ENCODE measurements at regions not wholly inside any gene's neighbourhood (a gene's known extent, or its start where the extent isn't known, plus 50 kb on each side); places are given as distances from the start of the nearest gene placed in this dataset.
A peak's percentile ranks its signal among the peaks of the same experiment; 100 is the strongest.

DNA sequence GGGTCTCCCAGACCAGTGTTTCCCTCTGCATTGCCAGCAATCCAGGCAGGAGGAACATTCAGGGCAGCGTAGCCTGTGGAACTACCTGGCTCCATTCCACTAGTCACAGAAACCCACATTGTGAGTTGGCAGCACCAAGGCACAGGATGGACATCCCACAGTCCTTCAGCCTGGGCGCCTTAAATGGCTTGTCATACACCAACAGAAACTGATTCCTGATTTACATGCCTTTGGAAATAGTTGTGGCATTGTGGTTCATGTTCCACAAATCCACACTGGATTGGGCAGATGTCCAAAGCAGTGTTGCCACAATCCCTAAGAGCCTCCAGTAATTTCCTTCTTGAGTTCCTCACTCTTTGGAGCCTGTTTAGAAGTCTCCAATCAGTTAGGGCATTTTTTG is 225.6 kb downstream of the BLID start:
- TF ChIP-seq CTCF (optimal IDR thresholded peaks at IDR 0.05 in 1 of 3, IDR thresholded peaks at IDR 0.05 in 1 of 3, conservative IDR thresholded peaks at IDR 0.05 in 1 of 3; ENCODE audit: extremely low read depth in 1 of 3, insufficient read depth in 2 of 3, low read length in 3 of 3): no peak
- TF ChIP-seq EZH2 (IDR thresholded peaks at IDR 0.05; ENCODE audit: low read length): no peak
- no peak overlapping the region for H3K4me3 ChIP-seq (ENCODE audit: control insufficient read depth in 2 of 3, extremely low read depth in 1 of 3, insufficient read depth in 2 of 3, low read depth in 1 of 3, low read length in 3 of 3)
- H3K79me2 ChIP-seq (ENCODE audit: control insufficient read depth, insufficient read depth, low read length): no peaks in the 10 kb centered on the region
- dilution Hi-C loops (cut with MboI; ENCODE audit: extremely low pct_ligation_motif_present, low sequenced_read_pairs): no loop called here
- no peaks in the 10 kb centered on the region for H4K20me1 ChIP-seq (ENCODE audit: control insufficient read depth, extremely low read depth, insufficient read depth, low read length)
- H3K36me3 ChIP-seq (ENCODE audit: control insufficient read depth in 2 of 2, extremely low read depth in 1 of 2, insufficient read depth in 2 of 2, low read length in 2 of 2): no peaks in the 10 kb centered on the region
- H3K4me1 ChIP-seq (ENCODE audit: control insufficient read depth, extremely low read depth, insufficient read depth, low read length): peaks cover 58% of the 10 kb centered on the region
- H3K9me3 ChIP-seq (ENCODE audit: control insufficient read depth, low read depth, low read length): no peaks in the 10 kb centered on the region
- FAIRE-seq (peak; percentile 92), DNase-seq (ENCODE audit: low read depth, low spot score) (no peak)
- H3K27ac ChIP-seq (ENCODE audit: control insufficient read depth, insufficient read depth, low read length): no peak overlapping the region
- H3K27me3 ChIP-seq (ENCODE audit: control insufficient read depth, extremely low read depth, insufficient read depth, low read length): no peaks in the 10 kb centered on the region
- no peak overlapping the region for H2AFZ ChIP-seq (ENCODE audit: control insufficient read depth, low read length)
- peak overlapping the region; percentile 39 for H3K4me2 ChIP-seq (ENCODE audit: control insufficient read depth, extremely low read depth, insufficient read depth, low read depth, low read length)
- no peaks in the 10 kb centered on the region for H3K9me1 ChIP-seq (ENCODE audit: control insufficient read depth, extremely low read depth, insufficient read depth, low read length)
- no peak overlapping the region for H3K9ac ChIP-seq (ENCODE audit: control insufficient read depth, extremely low read depth, insufficient read depth, low read length)

- H2AFZ ChIP-seq (ENCODE audit: control insufficient read depth, low read length): no peak overlapping the region
- TF ChIP-seq EZH2 (IDR thresholded peaks at IDR 0.05; ENCODE audit: low read length) (no peak), CTCF (optimal IDR thresholded peaks at IDR 0.05 in 1 of 3, IDR thresholded peaks at IDR 0.05 in 1 of 3, conservative IDR thresholded peaks at IDR 0.05 in 1 of 3; ENCODE audit: extremely low read depth in 1 of 3, insufficient read depth in 2 of 3, low read length in 3 of 3) (no peak)
- DNase-seq (ENCODE audit: low read depth, low spot score): peak; percentile 15
- no peaks in the 10 kb centered on the region for H3K9me3 ChIP-seq (ENCODE audit: control insufficient read depth, low read depth, low read length)
- no peaks in the 10 kb centered on the region for H3K27me3 ChIP-seq (ENCODE audit: control insufficient read depth, extremely low read depth, insufficient read depth, low read length)
- H3K79me2 ChIP-seq (ENCODE audit: control insufficient read depth, insufficient read depth, low read length): no peaks in the 10 kb centered on the region
- peaks cover 54% of the 10 kb centered on the region for H3K4me1 ChIP-seq (ENCODE audit: control insufficient read depth, extremely low read depth, insufficient read depth, low read length)
- peak; percentile 69 for FAIRE-seq
- H3K4me3 ChIP-seq (ENCODE audit: control insufficient read depth in 2 of 3, extremely low read depth in 1 of 3, insufficient read depth in 2 of 3, low read depth in 1 of 3, low read length in 3 of 3): no peak overlapping the region
- no peaks in the 10 kb centered on the region for H3K36me3 ChIP-seq (ENCODE audit: control insufficient read depth in 2 of 2, extremely low read depth in 1 of 2, insufficient read depth in 2 of 2, low read length in 2 of 2)
- H4K20me1 ChIP-seq (ENCODE audit: control insufficient read depth, extremely low read depth, insufficient read depth, low read length): no peaks in the 10 kb centered on the region
- H3K9me1 ChIP-seq (ENCODE audit: control insufficient read depth, extremely low read depth, insufficient read depth, low read length): no peaks in the 10 kb centered on the region
- dilution Hi-C loops (cut with MboI; ENCODE audit: extremely low pct_ligation_motif_present, low sequenced_read_pairs): no loop called here
- peak overlapping the region; percentile 39 for H3K4me2 ChIP-seq (ENCODE audit: control insufficient read depth, extremely low read depth, insufficient read depth, low read depth, low read length)
- H3K9ac ChIP-seq (ENCODE audit: control insufficient read depth, extremely low read depth, insufficient read depth, low read length): no peak overlapping the region
- no peak overlapping the region for H3K27ac ChIP-seq (ENCODE audit: control insufficient read depth, insufficient read depth, low read length)
These were observed 226.1 kb downstream of the BLID start for GRCh38 chr11:121889931-121890330.

All from keratinocyte (primary cell).